Astrocyte (in vitro differentiated cells and primary cell): ENCODE measurements at regions not wholly inside any gene's neighbourhood (a gene's known extent, or its start where the extent isn't known, plus 50 kb on each side); places are given as distances from the start of the nearest gene placed in this dataset.

Source experiments
- CTCF ChIP-seq: IDR thresholded peaks from 2 replicates; pipeline ENCODE4 v1.5.1; 2011; ENCODE audit warnings: low read depth, mild to moderate bottlenecking, inconsistent platforms, low read length, moderate library complexity; ENCODE audit not compliant: insufficient read depth
- EZH2 ChIP-seq: IDR thresholded peaks from 2 replicates; pipeline ENCODE4 v1.6.1; 2012; ENCODE audit warnings: mild to moderate bottlenecking, low read length, inconsistent platforms; ENCODE audit not compliant: insufficient read depth

GRCh38 chr14:58730792-58731464 lies 93.2 kb downstream of the DACT1 start:
- TF ChIP-seq CTCF (no peak), EZH2 (no peak)
